ENCODE measurements at regions not wholly inside any gene's neighbourhood (a gene's known extent, or its start where the extent isn't known, plus 50 kb on each side); places are given as distances from the start of the nearest gene placed in this dataset.

DNA sequence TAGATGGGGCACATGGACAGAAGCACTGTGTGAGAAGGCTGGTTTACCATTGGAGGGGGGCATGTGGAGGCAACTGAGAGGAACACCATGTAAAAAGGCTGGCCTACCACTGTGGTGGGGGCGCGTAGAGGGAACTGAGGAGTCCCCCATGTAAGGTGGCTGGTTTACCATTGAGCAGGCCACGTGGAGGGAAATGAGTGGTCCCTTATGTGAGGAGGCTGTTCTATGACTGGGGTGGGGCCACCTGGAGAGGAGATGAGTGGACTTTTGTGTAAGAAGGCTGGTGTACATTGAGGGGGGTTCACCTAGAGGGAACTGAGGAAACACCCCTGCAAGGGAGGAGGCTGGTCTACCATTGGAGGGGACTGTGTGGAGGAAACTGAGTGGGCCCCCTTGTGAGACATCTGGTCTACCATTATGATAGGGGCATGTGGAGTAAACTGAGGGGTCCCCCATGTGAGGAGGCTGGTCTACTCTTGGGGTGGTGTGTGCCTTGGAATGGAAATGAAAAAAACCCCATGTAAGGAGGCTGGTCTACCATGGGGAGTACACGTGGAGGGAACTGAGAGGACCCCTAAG lies 156.9 kb downstream of the FBLN2 start (continued):
- TF ChIP-seq, protein P1, sequence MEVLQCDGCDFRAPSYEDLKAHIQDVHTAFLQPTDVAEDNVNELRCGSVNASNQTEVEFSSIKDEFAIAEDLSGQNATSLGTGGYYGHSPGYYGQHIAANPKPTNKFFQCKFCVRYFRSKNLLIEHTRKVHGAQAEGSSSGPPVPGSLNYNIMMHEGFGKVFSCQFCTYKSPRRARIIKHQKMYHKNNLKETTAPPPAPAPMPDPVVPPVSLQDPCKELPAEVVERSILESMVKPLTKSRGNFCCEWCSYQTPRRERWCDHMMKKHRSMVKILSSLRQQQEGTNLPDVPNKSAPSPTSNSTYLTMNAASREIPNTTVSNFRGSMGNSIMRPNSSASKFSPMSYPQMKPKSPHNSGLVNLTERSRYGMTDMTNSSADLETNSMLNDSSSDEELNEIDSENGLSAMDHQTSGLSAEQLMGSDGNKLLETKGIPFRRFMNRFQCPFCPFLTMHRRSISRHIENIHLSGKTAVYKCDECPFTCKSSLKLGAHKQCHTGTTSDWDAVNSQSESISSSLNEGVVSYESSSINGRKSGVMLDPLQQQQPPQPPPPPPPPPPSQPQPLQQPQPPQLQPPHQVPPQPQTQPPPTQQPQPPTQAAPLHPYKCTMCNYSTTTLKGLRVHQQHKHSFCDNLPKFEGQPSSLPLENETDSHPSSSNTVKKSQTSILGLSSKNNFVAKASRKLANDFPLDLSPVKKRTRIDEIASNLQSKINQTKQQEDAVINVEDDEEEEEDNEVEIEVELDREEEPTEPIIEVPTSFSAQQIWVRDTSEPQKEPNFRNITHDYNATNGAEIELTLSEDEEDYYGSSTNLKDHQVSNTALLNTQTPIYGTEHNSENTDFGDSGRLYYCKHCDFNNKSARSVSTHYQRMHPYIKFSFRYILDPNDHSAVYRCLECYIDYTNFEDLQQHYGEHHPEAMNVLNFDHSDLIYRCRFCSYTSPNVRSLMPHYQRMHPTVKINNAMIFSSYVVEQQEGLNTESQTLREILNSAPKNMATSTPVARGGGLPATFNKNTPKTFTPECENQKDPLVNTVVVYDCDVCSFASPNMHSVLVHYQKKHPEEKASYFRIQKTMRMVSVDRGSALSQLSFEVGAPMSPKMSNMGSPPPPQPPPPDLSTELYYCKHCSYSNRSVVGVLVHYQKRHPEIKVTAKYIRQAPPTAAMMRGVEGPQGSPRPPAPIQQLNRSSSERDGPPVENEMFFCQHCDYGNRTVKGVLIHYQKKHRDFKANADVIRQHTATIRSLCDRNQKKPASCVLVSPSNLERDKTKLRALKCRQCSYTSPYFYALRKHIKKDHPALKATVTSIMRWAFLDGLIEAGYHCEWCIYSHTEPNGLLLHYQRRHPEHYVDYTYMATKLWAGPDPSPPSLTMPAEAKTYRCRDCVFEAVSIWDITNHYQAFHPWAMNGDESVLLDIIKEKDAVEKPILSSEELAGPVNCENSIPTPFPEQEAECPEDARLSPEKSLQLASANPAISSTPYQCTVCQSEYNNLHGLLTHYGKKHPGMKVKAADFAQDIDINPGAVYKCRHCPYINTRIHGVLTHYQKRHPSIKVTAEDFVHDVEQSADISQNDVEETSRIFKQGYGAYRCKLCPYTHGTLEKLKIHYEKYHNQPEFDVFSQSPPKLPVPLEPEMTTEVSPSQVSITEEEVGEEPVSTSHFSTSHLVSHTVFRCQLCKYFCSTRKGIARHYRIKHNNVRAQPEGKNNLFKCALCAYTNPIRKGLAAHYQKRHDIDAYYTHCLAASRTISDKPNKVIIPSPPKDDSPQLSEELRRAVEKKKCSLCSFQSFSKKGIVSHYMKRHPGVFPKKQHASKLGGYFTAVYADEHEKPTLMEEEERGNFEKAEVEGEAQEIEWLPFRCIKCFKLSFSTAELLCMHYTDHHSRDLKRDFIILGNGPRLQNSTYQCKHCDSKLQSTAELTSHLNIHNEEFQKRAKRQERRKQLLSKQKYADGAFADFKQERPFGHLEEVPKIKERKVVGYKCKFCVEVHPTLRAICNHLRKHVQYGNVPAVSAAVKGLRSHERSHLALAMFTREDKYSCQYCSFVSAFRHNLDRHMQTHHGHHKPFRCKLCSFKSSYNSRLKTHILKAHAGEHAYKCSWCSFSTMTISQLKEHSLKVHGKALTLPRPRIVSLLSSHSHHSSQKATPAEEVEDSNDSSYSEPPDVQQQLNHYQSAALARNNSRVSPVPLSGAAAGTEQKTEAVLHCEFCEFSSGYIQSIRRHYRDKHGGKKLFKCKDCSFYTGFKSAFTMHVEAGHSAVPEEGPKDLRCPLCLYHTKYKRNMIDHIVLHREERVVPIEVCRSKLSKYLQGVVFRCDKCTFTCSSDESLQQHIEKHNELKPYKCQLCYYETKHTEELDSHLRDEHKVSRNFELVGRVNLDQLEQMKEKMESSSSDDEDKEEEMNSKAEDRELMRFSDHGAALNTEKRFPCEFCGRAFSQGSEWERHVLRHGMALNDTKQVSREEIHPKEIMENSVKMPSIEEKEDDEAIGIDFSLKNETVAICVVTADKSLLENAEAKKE (CRISPR knock-in tag; IDR thresholded peaks at IDR 0.05): no peak
- no peak for TF ChIP-seq EZH2 (IDR thresholded peaks at IDR 0.05; ENCODE audit: low read depth, unreplicated experiment)
- TF ChIP-seq CREB1 (CRISPR knock-in tag; IDR thresholded peaks at IDR 0.05; ENCODE audit: low read depth): no peak
- TF ChIP-seq STAT1 (IDR thresholded peaks at IDR 0.05; ENCODE audit: unreplicated experiment): no peak
- TF ChIP-seq, protein P2, sequence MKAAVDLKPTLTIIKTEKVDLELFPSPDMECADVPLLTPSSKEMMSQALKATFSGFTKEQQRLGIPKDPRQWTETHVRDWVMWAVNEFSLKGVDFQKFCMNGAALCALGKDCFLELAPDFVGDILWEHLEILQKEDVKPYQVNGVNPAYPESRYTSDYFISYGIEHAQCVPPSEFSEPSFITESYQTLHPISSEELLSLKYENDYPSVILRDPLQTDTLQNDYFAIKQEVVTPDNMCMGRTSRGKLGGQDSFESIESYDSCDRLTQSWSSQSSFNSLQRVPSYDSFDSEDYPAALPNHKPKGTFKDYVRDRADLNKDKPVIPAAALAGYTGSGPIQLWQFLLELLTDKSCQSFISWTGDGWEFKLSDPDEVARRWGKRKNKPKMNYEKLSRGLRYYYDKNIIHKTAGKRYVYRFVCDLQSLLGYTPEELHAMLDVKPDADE (IDR thresholded peaks at IDR 0.05): no peak
- TF ChIP-seq ZNF331 (CRISPR knock-in tag; IDR thresholded peaks at IDR 0.05; ENCODE audit: low read depth): no peak
- no peak for TF ChIP-seq JUNB (IDR thresholded peaks at IDR 0.05; ENCODE audit: unreplicated experiment)

DNA sequence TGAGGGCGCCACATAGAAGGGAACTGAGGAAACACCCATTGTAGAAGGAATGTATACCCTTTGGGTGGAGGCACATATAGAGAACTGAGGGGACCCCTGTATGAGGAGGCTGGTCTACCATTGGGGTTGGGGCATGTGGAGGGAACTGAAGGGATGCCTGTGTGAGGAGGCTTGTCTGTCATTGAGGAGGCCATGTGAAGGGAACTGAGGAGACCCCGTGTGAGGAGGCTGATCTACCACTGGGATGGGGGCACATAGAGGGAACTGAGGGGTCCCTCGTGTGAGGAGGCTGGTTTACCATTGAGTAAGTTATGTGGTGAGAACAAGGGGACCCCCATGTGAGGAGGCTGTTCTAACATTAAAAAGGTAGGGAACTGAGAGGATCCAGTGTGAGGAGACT lies 156.1 kb downstream of the FBLN2 start:
- Mint-ChIP-seq H3K9me3 (peaks cover 46% of the 10 kb centered on the region), H3K27me3 (ENCODE audit: insufficient read depth, low read depth, poor library complexity) (peaks cover 12% of the 10 kb centered on the region), H3K27ac (no peak overlapping the region), H3K4me1 (peaks cover 7% of the 10 kb centered on the region), H3K4me3 (no peak overlapping the region), H3K36me3 (ENCODE audit: low read depth) (peaks cover 7% of the 10 kb centered on the region)
- Histone ChIP-seq H3K4me1 (ENCODE audit: insufficient read depth) (0 out of 2 replicates have a peak, but pooled peaks cover 8% of the 10 kb centered on the region), H3F3A (replicated peaks; ENCODE audit: low read depth) (no peaks in the 10 kb centered on the region), H3K27me3 (ENCODE audit: insufficient read depth) (no peaks in the 10 kb centered on the region), H3K79me2 (replicated peaks; ENCODE audit: insufficient read depth) (no peaks in the 10 kb centered on the region), H3K9me2 (ENCODE audit: insufficient read depth) (peaks cover 20% of the 10 kb centered on the region), H3K4me3 (no peak overlapping the region), H4K20me1 (replicated peaks; ENCODE audit: insufficient read depth) (no peaks in the 10 kb centered on the region), H3K36me3 (ENCODE audit: insufficient read depth) (no peaks in the 10 kb centered on the region), H3K27ac (ENCODE audit: low read depth) (no peak overlapping the region), H3K4me2 (no peak overlapping the region), H2AFZ (no peak overlapping the region)
- ATAC-seq (no peak), DNase-seq (ENCODE audit: low spot score) (no peak)
- TF ChIP-seq CREB1 (CRISPR knock-in tag; IDR thresholded peaks at IDR 0.05; ENCODE audit: low read depth) (no peak), JUNB (IDR thresholded peaks at IDR 0.05; ENCODE audit: unreplicated experiment) (no peak), ZNF114 (CRISPR knock-in tag; IDR thresholded peaks at IDR 0.05) (no peak)
- TF ChIP-seq, protein P3, sequence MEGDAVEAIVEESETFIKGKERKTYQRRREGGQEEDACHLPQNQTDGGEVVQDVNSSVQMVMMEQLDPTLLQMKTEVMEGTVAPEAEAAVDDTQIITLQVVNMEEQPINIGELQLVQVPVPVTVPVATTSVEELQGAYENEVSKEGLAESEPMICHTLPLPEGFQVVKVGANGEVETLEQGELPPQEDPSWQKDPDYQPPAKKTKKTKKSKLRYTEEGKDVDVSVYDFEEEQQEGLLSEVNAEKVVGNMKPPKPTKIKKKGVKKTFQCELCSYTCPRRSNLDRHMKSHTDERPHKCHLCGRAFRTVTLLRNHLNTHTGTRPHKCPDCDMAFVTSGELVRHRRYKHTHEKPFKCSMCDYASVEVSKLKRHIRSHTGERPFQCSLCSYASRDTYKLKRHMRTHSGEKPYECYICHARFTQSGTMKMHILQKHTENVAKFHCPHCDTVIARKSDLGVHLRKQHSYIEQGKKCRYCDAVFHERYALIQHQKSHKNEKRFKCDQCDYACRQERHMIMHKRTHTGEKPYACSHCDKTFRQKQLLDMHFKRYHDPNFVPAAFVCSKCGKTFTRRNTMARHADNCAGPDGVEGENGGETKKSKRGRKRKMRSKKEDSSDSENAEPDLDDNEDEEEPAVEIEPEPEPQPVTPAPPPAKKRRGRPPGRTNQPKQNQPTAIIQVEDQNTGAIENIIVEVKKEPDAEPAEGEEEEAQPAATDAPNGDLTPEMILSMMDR (conservative IDR thresholded peaks at IDR 0.05; ENCODE audit: low read depth in 2 of 2): no peak

Data from GM23338 (cell line).